C4-2B (cell line): ENCODE measurements at regions not wholly inside any gene's neighbourhood (a gene's known extent, or its start where the extent isn't known, plus 50 kb on each side); places are given as distances from the start of the nearest gene placed in this dataset.

ENCODE experiments used
- ZFX ChIP-seq: fragments of 450-650 bp; IDR thresholded peaks from 2 replicates; pipeline ENCODE4 v1.6.1; 2017
- TF ChIP-seq, protein P1 (sequence below): fragments of 450-650 bp; conservative IDR thresholded peaks from 2 replicates; pipeline ENCODE4 v1.5.1; 2017; ENCODE audit warnings: mild to moderate bottlenecking

DNA sequence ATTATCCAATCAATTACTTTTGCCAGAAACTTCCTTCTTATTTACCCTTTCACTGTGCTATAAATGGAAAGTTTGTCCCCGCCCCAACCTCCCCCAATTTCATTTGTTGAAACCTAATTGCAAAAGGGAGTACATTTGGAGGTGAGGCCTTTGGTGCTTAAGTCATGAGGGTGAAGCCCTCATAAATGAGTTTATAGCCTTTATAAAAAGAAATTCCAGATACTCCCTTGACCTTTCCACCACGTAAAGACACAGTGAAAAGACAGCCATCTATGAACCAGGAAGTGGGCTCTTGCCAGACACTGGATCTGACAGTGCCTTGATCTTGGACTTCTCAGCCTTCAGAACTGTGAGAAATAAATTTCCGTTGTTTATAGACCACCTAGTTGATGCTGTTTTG, 82.3 kb downstream of the NUDT12 start:
- TF ChIP-seq, protein P1, sequence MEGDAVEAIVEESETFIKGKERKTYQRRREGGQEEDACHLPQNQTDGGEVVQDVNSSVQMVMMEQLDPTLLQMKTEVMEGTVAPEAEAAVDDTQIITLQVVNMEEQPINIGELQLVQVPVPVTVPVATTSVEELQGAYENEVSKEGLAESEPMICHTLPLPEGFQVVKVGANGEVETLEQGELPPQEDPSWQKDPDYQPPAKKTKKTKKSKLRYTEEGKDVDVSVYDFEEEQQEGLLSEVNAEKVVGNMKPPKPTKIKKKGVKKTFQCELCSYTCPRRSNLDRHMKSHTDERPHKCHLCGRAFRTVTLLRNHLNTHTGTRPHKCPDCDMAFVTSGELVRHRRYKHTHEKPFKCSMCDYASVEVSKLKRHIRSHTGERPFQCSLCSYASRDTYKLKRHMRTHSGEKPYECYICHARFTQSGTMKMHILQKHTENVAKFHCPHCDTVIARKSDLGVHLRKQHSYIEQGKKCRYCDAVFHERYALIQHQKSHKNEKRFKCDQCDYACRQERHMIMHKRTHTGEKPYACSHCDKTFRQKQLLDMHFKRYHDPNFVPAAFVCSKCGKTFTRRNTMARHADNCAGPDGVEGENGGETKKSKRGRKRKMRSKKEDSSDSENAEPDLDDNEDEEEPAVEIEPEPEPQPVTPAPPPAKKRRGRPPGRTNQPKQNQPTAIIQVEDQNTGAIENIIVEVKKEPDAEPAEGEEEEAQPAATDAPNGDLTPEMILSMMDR = no peak
- no peak for TF ChIP-seq ZFX
